ENCODE measurements at regions not wholly inside any gene's neighbourhood (a gene's known extent, or its start where the extent isn't known, plus 50 kb on each side); places are given as distances from the start of the nearest gene placed in this dataset.

DNA sequence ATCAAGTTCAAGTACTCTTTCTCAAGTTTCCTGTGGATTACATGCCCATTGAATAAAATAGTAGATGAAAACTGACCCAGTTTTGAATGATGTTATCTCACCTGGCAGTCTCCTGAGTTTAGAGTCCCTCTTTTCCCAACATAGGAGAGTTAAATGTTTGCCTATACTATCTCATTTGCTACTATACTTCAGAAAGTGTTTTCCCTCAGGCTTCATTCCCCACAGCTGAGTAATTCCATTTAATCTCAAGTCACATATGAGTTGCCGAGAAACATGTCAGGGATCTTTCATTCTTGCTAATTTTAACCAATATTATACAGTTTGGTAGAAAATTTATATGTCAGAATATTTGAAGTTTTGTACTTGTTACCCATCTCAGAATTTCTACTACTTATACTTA is 150.4 kb upstream of the CDH19 start:
- TF ChIP-seq EGR1 (IDR thresholded peaks at IDR 0.05) (no peak), ZBTB7A (IDR thresholded peaks at IDR 0.05; ENCODE audit: low read depth) (no peak), TAF1 (IDR thresholded peaks at IDR 0.05; ENCODE audit: low read depth) (no peak), NFIC (IDR thresholded peaks at IDR 0.05) (no peak), YY1 (IDR thresholded peaks at IDR 0.05; ENCODE audit: low read depth) (no peak), TEAD4 (IDR thresholded peaks at IDR 0.05) (no peak), CEBPB (IDR thresholded peaks at IDR 0.05) (no peak), EP300 (IDR thresholded peaks at IDR 0.05; ENCODE audit: borderline replicate concordance) (no peak), FOXM1 (IDR thresholded peaks at IDR 0.05; ENCODE audit: borderline replicate concordance, low read depth) (no peak), TCF12 (IDR thresholded peaks at IDR 0.05; ENCODE audit: low read depth) (no peak), RAD21 (IDR thresholded peaks at IDR 0.05; ENCODE audit: low read depth) (no peak)
- TF ChIP-seq, protein P1, sequence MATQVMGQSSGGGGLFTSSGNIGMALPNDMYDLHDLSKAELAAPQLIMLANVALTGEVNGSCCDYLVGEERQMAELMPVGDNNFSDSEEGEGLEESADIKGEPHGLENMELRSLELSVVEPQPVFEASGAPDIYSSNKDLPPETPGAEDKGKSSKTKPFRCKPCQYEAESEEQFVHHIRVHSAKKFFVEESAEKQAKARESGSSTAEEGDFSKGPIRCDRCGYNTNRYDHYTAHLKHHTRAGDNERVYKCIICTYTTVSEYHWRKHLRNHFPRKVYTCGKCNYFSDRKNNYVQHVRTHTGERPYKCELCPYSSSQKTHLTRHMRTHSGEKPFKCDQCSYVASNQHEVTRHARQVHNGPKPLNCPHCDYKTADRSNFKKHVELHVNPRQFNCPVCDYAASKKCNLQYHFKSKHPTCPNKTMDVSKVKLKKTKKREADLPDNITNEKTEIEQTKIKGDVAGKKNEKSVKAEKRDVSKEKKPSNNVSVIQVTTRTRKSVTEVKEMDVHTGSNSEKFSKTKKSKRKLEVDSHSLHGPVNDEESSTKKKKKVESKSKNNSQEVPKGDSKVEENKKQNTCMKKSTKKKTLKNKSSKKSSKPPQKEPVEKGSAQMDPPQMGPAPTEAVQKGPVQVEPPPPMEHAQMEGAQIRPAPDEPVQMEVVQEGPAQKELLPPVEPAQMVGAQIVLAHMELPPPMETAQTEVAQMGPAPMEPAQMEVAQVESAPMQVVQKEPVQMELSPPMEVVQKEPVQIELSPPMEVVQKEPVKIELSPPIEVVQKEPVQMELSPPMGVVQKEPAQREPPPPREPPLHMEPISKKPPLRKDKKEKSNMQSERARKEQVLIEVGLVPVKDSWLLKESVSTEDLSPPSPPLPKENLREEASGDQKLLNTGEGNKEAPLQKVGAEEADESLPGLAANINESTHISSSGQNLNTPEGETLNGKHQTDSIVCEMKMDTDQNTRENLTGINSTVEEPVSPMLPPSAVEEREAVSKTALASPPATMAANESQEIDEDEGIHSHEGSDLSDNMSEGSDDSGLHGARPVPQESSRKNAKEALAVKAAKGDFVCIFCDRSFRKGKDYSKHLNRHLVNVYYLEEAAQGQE (IDR thresholded peaks at IDR 0.05; ENCODE audit: low read depth), result no peak
- TF ChIP-seq, protein P2, sequence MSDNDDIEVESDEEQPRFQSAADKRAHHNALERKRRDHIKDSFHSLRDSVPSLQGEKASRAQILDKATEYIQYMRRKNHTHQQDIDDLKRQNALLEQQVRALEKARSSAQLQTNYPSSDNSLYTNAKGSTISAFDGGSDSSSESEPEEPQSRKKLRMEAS (IDR thresholded peaks at IDR 0.05), result no peak

DNA sequence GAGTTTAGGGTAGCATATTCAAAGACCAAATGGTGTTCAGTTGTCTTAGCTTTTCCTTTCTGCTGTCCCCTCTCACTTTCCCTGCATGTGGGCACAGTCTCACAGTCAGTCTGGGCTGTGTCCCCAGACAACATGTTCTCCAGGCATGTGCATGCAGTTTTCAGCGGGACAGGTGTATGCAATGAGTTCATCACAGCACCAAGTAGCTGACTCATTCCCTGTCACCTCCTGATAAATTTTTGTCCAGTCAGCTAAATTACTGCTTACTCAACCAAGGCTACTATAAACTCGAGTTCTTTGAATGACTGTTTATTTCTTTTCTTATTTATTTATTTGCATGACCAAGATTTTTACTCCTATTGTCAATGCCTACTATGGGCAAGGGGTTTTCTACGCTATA is 148.8 kb upstream of the CDH19 start:
- TF ChIP-seq EGR1 (IDR thresholded peaks at IDR 0.05) (no peak), TAF1 (IDR thresholded peaks at IDR 0.05; ENCODE audit: low read depth) (no peak), NFIC (IDR thresholded peaks at IDR 0.05) (no peak), RAD21 (IDR thresholded peaks at IDR 0.05; ENCODE audit: low read depth) (no peak), TEAD4 (IDR thresholded peaks at IDR 0.05) (no peak), TCF12 (IDR thresholded peaks at IDR 0.05; ENCODE audit: low read depth) (no peak), YY1 (IDR thresholded peaks at IDR 0.05; ENCODE audit: low read depth) (no peak), FOXM1 (IDR thresholded peaks at IDR 0.05; ENCODE audit: borderline replicate concordance, low read depth) (no peak), CREB1 (IDR thresholded peaks at IDR 0.05; ENCODE audit: low read depth) (no peak), CEBPB (IDR thresholded peaks at IDR 0.05) (no peak), EP300 (IDR thresholded peaks at IDR 0.05; ENCODE audit: borderline replicate concordance) (no peak), ZBTB7A (IDR thresholded peaks at IDR 0.05; ENCODE audit: low read depth) (no peak)
- TF ChIP-seq, protein P1 (IDR thresholded peaks at IDR 0.05; ENCODE audit: low read depth), result no peak
- TF ChIP-seq, protein P3, sequence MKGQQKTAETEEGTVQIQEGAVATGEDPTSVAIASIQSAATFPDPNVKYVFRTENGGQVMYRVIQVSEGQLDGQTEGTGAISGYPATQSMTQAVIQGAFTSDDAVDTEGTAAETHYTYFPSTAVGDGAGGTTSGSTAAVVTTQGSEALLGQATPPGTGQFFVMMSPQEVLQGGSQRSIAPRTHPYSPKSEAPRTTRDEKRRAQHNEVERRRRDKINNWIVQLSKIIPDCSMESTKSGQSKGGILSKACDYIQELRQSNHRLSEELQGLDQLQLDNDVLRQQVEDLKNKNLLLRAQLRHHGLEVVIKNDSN (IDR thresholded peaks at IDR 0.05), result no peak
- TF ChIP-seq, protein P2 (IDR thresholded peaks at IDR 0.05), result no peak

DNA sequence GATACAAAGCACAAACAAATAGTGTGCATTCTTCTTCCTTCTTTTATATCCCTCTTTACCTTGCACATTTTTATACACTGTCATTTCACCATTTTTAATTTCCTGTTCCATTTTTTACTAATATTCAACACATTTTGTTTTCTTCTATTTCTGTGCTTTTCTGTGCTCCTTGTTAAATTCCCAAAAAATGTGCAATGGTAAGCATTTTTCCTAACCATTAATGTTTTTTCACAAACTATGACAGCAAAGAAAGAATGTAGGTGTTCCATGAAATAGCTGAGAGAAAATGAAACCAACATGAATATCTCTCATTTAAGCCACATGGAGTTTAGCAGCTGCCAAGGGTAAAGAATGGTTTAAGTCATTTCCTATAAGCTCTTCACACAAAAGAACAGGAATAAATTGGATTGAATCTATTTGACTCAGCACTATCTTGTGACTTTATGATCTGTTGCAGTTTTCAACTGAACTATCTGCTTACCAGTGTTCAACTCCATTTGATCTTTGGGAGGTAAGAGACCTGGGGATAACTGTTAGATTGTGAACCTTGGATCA is 145.7 kb upstream of the CDH19 start:
- TF ChIP-seq TCF12 (IDR thresholded peaks at IDR 0.05; ENCODE audit: low read depth) (no peak), ZBTB7A (IDR thresholded peaks at IDR 0.05; ENCODE audit: low read depth) (no peak), CREB1 (IDR thresholded peaks at IDR 0.05; ENCODE audit: low read depth) (no peak), YY1 (IDR thresholded peaks at IDR 0.05; ENCODE audit: low read depth) (no peak), EP300 (IDR thresholded peaks at IDR 0.05; ENCODE audit: borderline replicate concordance) (no peak), RAD21 (IDR thresholded peaks at IDR 0.05; ENCODE audit: low read depth) (no peak), TEAD4 (IDR thresholded peaks at IDR 0.05) (no peak), CEBPB (IDR thresholded peaks at IDR 0.05) (no peak), NFIC (IDR thresholded peaks at IDR 0.05) (no peak), TAF1 (IDR thresholded peaks at IDR 0.05; ENCODE audit: low read depth) (no peak), FOXM1 (IDR thresholded peaks at IDR 0.05; ENCODE audit: borderline replicate concordance, low read depth) (no peak), EGR1 (IDR thresholded peaks at IDR 0.05) (no peak)
- TF ChIP-seq, protein P1 (IDR thresholded peaks at IDR 0.05; ENCODE audit: low read depth), result no peak
- TF ChIP-seq, protein P3 (IDR thresholded peaks at IDR 0.05), result no peak
- TF ChIP-seq, protein P2 (IDR thresholded peaks at IDR 0.05), result no peak

DNA sequence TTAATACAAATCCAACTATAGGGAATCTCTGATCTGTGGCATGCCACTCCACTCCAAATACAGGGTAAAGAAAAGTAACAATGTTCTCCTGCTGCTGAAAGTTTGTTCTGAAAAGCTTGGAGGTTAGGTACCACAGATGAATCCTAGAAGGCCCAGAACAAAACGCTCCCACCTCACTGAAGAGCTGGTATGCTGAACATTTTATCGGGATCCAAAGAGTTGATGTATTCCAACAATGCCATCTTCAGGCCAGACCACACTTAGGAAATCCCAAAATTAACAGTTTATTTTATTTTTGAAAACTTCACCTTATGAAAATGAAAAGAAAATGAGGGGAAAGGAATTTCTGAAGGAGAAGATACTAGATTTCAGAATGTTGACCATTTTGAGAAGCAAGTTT is 145.1 kb upstream of the CDH19 start:
- peak; percentile 18; the same call in 1 of the 2 replicates for TF ChIP-seq RAD21 (IDR thresholded peaks at IDR 0.05; ENCODE audit: low read depth)
- no peak for TF ChIP-seq CREB1 (IDR thresholded peaks at IDR 0.05; ENCODE audit: low read depth)
